Activated gamma-delta T cell (primary cell): ENCODE measurements at regions not wholly inside any gene's neighbourhood (a gene's known extent, or its start where the extent isn't known, plus 50 kb on each side); places are given as distances from the start of the nearest gene placed in this dataset.
A peak's percentile ranks its signal among the peaks of the same experiment; 100 is the strongest.

Experiments
- DNase-seq: peaks from one replicate; lab custom pipeline; 2025; lab: John Stamatoyannopoulos, UW

DNA sequence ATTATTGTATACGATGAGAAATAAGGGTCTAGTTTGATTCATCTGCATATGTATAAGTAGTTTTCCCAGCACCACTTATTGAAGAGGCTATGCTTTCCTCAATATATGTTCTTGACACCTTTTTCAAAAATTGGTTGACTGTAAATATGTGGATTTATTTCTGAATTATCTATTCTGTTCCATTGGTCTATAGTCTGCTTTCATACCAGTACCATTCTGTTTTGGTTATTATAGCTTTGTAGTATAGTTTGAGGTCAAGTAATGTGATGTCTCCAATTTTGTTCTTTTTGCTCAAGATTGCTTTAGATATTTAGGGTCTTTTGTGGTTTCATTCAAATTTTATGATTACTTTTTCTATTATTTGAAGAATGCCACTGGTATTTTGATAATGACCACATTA, 103.8 kb upstream of the LIPC start:
- no peak for DNase-seq

DNA sequence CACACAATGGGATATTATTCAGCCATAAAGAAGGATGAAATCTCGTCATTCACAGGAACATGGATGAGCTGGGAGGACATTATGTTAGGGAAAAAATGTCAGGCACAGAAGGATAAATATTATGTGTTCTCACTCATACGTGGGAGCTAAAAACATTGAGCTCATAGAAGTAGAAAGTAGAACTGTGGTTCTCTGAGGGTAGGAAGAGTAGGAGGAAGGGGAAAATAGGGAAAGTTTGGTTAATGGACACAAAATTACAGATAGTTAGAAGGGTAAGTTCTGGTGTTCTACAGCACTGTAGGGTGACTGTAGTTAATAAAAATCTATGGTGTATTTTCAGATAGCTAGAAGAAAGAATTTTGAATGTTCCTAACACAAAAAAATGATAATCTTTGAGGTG, 102.6 kb upstream of the LIPC start:
- no peak for DNase-seq

DNA sequence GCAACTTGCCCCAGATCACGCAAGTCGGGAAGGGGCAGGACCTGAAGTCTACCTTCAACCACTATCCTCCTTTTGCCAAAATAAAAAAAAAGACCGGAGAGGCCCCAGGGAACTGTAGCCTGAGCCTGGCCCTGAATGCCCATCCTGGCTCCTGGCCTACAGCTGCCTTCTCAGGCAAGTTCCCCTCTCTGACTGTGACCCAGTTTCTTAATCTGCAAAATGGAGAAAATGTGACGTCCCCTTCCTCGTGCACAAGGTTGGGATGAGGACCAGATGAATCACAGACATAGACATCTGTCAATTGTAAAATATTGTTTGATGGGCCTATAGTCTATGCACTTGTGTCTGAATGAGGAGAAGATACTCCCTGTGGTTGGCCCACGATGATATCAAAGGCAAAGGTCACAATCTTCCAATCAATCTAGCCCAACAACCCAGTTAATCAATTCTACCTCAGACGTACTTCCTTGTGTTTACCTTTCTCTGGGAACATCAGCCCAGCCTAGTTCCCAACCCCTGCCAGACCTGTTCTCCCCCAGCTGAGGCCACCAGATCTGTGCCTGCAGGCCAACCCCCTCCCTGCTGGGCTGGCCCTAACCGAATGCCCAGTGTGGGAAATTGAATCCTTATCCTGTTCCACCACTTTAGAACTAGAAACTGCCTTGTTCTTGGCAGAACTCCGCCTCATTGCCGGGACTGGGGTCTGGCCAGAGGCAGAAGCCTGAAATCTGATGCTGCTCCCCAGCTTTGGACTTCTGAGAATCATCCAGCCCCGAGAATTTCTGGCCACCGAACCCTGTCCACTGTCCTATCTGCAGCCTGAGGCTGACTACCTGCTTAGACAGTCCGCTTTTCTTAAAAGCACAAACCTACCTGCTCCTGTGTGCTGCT, 101.8 kb upstream of the LIPC start:
- DNase-seq: no peak

DNA sequence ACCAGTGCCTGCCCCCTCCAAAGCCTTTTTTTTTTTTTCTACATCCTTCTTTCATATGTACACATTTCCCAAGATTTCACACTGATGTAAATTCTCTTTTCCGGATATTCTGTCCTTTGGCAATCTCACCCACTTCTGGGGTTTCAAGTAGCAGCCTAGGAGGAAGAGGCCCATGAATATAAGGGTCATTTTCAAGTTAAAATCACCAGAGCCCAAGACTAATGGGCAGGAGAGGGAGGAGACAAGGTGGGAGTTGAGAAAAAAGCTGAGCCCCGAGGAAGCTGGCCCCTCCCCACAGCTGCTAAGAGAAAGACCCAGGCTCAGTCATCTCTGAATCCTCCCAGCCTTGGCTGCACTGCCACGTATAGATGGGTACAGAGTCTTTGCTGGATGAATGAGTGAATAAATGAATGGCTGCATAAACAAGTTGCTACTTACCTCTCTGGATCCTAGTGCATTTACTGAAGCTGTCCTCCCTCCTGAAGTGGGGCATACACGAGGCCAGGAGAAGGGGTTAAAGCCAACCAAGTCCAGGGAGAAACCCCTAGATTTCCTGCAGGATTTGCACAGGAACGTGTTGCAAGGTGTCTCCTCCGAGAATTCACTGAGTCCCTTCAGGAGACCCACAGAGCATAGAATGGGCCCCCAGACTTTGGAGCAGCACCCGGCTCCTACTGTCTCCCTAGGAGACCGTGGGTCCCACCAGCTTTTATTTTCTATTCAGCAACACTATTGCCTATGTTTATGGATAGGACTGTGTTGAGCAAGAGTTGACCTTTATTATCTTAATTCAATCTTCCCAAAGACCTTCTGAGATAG, 100.8 kb upstream of the LIPC start:
- no peak for DNase-seq

DNA sequence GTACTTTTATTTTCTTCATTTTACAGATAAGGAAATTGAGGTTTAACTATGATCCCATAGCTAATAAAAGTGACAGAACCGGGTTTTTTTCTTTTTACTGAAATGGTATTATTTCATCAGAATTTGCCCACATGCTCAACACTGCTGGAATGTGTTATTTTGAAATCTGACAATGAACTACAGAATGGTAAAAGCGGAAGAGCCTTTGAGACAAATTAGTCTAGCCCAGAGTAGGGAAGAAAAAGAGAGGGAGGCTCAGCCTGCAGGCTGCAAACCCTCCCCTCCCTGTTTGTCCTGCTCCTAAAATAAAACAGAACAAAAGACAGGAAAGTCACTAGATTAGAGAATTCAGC, 100.3 kb upstream of the LIPC start:
- DNase-seq: no peak

DNA sequence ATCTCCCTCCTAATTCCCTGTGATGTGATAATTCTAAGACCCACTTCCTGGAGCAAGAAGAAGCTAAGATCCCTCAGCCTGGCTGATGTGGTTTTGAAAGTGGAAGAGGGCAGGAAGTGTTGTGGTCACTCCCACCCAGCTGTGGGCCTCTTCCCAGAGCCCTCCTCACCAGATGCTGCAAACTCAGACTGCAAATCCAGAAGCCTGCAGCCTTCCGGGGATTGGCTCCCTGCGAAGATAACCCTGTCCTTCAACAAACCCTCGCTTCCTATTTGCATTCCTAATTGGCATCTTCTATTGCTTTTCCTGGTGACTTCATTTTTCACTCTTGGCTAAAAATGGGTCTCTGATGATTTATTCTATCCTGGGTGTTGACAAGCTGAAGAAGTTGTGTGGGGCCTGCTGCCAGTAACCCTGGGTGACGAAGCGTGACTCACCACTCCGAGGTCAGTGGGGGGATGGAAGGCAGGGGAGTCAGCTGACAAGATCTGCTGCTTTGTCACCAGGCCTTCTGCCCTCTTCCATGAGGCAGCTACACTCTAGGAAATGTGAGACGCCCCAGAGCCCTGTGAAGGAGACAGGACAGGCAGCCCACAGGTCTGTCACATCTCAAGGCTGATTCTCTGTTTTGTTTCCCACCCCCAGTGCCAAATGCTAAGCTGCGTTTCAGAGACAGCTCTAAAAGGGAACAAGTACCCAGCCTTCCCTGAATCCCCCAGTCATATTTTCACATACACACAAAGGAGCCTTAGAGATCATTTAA, 99.7 kb upstream of the LIPC start:
- peak; percentile 16 for DNase-seq

DNA sequence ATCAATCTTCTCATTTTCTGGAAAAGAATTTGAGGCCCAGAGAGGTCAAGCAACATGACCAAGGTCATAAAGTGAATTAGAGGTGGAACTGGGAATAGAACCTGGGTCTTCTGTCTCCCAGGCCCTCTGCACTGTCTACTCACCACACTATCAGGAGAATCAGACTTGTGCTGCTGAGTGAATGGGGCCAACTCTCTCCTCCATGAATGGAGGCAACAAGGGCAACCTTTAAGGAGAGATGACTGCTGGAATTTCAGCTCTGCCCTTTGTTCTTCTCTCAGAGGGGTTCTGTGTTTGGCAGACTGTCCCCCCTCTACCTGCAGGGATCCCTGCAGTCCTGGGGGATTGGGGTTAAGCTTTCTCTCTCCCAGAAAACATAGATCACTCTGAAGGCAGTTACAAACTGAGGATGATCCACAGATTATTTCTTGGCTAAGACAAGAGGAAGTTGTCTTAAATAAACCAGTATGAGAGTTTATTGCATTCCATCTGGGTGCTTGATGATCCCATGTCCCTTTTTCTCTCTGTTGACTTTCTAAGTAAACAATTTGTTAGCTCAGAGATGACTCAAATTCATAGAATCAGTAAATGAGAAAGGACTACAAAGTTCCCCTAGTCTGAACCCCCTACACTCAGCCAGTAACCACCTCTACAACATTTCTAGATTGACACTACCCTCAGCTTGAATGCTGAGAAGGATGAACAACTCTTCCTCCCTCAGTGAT, 99.0 kb upstream of the LIPC start:
- DNase-seq: no peak

DNA sequence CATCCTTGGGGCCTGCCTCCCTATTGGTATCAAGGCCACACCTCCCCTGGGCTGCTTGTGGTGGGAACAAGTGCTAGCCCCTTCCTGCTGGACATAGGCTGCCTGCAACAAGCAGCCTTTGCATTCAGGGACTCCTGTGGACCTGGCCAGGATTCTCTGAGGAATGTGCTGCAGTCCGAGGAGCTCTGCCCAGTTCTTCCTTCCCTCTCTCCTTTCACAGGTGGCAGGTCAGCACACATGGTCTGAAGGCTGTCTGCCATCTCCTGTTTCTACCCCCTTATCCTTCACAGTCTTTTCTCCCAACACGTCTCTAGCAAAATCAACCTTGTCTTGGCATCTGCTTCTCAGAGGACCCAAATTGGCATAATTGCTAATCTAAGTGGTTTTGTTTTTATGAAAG, 97.0 kb upstream of the LIPC start:
- no peak for DNase-seq

DNA sequence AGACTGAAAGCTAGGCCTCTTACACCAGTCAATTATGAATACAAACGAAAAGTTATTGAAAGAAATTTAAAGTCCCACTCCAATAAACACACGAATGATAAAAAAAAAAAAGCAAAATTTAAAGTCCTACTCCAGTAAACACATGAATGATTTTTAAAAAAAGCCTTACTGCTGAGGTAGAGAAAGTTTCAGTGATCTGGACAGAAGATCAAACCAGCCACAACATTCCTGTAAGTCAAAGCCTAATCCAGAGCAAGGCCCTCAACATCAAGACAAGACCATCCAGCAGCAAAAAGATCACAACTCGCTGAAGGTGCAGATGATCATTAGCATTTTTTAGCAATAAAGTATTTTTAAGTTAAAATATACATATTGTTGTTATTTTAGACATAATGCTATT, 95.6 kb upstream of the LIPC start:
- DNase-seq: no peak

DNA sequence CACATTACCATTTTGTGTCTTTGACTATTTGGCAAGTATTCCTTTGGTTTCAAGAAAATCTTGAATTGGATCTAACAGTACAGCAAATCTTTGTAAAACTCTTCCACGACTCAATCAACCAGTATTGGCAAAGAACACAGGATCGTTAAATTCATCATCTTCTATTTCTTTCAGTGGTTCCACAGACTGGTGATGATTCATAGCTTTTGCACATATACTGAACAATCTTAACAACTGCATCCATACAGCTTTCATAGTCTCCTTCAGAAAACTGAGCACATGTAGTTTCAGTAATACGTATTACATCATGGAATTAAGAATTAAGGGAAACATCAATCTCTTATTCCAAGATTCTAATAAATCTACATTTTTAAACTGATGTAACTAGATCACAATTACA, 91.6 kb upstream of the LIPC start:
- DNase-seq: no peak

DNA sequence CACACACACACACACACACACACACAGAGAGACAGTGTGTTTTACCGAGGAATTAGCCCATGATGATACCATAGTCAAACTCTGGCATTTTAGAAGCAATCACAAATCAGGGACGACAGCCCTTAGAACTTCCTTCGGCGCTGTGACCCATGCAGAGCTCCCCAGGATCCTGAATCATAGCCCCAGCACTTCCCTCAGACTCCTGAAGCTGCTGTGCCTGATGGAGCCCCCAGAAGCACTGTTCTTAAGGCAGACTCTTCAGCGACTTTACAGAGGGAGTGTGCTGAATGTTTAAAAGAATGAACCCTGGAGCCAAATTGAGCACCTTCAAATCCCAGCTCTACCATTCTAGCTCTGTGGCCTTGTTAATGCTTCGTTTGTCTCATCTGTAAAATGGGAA, 89.3 kb upstream of the LIPC start:
- no peak for DNase-seq

DNA sequence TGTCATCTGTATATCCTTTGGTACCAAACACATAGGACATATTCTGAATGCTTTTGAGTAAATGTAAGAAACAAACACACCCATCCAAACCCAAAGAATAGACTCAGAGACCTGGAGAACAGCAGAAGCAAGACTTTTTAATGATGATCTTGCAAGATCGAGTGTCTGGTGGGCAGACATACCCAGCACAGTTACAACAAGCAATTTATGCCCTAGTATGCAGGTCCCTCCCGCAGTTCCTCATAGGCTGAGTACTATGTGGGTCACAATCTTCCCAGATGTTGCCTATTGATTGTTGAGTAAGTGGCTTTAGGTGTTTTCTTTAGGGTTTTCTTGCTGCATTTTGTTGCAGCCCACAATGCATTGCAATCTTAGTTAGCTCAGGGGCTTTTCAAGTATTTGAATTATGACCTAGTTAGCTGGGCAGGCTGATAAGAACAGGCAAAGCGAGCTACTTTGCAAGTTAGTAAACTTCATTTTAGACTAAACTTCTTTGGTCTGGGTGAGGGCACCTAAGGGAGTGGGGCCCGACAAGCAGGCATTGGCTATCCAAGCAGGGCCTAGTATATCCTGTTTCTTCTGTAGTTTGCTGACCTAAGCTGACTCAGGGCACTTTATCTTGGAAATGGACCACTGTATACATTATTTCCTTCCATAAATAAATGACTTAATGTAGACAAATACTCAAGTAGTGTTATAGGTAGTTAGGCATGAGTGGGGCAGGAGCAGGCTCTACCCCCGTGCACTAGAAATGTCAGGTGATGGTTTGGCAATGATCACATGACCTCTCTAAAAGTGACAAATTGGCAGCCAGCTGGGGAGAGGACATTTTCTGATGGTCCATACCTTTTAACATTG, 87.3 kb upstream of the LIPC start:
- no peak for DNase-seq

DNA sequence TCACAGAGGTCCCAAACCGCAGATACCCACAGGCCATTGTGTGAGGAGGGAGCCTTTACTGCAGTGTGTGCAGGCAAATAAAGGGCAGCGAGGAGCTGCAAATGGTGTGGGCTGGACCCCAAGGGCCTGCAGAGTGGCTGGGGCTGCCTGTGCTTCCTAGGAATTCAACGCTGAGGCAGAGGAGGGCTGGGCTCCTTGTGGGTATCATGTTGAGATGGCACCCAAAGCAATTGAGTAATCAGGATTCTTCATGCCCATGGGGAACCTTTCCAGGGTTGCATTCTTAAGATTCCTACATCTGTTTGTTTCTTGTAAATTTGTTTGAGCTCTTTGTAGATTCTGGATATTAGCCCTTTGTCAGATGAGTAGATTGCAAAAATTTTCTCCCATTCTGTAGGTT, 85.4 kb upstream of the LIPC start:
- DNase-seq: no peak

DNA sequence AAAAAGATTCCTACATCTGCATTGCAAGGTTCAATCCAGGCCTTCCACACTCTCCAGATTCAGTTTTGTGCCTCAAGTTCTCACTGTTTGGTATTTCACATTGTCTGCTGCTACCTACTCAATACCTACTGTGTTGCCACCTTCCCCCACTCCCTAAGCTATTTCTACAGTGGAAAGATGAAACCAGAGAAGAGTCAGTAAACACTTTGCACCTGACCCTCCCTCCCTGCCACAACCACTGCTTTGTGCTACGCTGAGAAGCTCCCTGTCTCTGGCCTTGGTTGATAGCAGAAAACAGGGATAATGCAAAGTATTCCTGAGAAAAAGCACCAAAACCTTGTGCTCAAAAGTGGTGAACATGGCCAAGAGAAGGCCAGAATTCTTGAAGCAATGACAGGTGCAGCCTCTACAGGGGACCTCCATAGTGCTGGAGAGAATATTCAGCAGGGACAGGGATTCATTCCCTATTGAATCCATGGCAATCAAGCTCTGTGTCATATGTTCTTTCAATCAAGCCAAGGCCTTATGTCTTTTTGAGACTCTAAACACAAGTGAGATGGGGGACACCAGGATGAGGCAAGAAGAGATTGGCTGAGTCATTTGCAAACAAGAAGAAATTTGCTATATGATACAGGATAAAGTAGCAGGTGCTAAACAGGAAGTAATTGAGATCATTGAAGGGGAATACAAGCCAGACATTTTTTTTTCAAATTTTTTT, 83.5 kb upstream of the LIPC start:
- DNase-seq: no peak

DNA sequence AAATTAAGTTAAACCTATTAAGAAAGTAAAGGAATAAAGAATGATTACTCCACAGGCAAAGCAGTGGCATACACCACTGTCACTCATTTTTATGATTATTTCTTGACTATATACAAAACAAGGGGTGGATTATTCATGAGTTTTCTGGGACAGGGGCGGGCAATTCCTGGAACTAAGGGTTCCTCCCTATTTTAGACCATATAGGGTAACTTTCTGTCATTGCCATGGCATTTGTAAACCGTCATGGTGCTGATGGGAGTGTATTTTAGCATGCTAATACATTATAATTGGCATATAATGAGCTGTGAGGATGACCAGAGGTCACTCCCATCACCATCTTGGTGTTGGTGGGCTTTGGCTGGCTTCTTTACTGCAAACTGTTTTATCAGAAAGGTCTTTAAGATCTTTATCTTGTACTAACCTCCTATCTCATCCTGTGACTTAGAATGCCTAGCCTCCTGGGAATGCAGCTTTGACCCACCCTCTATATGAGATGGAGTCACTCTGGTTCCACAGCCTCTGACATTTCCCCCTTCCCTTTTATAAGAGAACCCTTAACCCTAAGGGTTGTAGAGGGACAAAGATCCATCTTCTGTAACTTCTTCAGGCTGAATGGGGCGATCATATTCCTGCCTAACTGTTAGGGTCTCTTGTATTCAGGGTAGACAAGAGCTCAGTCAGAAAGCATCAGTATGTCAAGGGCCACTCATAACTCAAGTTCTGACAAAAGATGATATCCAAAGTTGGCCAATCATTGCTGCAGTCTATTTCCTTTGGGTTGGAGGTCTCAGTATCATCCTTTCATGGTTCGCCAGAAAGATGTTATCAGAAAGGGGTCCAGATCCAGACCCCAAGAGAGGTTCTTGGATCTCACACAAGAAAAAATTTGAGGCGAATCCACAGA, 79.5 kb upstream of the LIPC start:
- DNase-seq: no peak

DNA sequence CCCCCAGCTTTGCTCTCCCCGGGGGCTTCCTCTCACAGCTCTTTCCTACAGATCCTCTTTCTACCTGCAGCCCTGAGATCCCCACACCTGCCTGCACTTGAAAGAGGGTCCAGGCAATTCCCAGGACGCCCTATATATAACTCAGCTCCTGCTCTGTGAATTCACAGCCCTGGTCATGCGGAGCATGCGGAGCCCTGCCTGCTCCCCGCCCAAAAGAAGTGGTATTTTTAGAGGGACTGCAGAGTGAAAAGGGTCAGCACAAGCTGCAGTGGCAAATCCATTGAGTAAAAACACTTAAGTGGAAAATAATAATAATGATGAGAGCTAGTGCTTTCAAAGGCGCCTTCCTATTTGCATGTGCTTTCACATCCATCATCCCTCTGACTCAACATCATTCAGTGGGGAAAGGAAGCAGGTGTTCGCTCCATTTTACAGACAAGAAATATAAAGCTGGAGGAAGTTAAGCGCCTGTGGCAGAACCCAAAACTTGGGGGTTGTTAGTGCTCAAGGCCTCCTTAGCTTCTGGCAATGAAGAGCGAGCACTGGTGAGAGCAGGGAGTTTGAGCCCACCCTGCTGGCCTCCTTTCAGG, 76.3 kb upstream of the LIPC start:
- no peak for DNase-seq

DNA sequence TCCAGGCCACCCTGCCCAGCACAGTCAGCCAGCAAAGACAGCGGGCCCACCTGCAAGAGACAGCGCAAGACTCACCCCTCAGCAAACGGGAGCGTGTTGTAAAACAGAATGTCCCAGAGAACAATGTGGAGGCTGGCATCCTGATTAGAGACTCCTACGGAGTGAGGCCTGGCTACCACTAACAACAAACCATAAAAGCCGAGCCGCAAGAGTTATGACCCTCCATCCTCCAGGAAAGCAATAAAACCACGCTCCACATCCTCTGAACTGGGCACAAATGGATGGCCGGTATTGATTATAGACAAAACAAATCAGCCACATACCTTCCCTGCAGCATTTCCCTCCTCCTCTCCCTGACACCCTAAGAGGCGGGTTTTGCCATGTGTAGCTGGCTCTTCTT, 75.8 kb upstream of the LIPC start:
- DNase-seq: no peak

DNA sequence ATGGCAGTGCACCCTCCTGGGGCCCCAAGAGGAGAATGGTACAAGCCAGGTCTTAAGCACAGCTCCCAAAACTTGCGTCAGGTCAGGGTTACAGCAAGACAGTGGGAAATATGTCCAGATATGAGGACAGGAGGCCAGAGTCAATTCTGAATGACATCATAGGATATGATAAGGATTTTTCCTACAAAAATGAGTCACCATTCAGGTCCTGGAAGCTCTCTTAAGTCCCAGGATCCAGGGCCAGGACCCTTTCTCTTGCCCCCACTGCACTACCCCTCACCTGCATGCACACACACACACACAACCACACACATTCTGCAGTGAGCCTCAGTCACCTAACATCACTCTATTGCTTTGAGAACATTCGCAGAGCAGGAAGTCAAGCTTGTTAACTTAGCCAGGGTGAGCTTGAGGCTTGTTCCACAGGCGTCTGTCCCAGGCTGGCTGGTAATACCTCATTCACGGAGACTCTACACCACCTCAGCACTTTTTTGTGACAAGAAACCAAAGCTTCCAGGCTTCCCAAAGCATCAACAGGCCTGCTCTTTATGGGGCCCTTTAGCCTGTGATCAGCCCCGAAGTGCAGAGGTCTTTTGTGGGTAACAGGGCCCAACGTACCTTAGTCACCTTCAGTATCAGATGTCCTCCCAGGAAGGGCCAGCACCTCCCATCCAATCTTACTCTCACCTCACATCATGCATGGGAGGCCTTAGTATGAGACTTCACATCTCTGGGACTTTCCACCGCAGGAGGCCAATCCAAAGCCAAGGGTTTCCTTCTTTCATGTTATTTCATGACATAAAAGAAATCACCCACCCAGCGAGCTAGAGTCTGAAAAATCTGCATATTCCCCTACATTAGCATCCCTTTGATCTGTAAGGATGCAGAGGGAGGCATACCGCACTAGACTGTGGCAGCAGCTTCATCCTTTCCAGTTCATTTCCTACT, 74.0 kb upstream of the LIPC start:
- no peak for DNase-seq
